Midbrain (tissue), 1 donor: ENCODE measurements at regions not wholly inside any gene's neighbourhood (a gene's known extent, or its start where the extent isn't known, plus 50 kb on each side); places are given as distances from the start of the nearest gene placed in this dataset.
A peak's percentile ranks its signal among the peaks of the same experiment; 100 is the strongest.
"Not testable (repeated sequence)": the region's sequence is repeated elsewhere in the genome, so short reads cannot be mapped to it uniquely, and the experiment has no call there.

Source experiments
- DNase-seq: peaks from one replicate; lab custom pipeline; 2025; lab: John Stamatoyannopoulos, UW

- DNase-seq: no peak
Measured at GRCh38 chr12:11539156-11539555, 110.3 kb upstream of the ETV6 start.

GRCh38 chr12:11540156-11540555 is 109.3 kb upstream of the ETV6 start:
- no peak for DNase-seq

GRCh38 chr12:11540615-11541310 is 108.7 kb upstream of the ETV6 start:
- no peak for DNase-seq

GRCh38 chr12:11542599-11542998 is 106.9 kb upstream of the ETV6 start:
- no peak for DNase-seq

- DNase-seq: no peak
Measured at GRCh38 chr12:11543457-11544158, 105.9 kb upstream of the ETV6 start.

GRCh38 chr12:11545484-11546330 is 103.8 kb upstream of the ETV6 start:
- DNase-seq: no peak

- not testable (repeated sequence) for DNase-seq
Measured at GRCh38 chr12:11546582-11547270, 102.7 kb upstream of the ETV6 start.

- DNase-seq: not testable (repeated sequence)
Measured at GRCh38 chr12:11547271-11547646, 102.2 kb upstream of the ETV6 start.

GRCh38 chr12:11549119-11549518 is 100.4 kb upstream of the ETV6 start:
- no peak for DNase-seq

- peak; percentile 51 for DNase-seq
Measured at GRCh38 chr12:11553871-11554533, 95.5 kb upstream of the ETV6 start.

- no peak for DNase-seq
Measured at GRCh38 chr12:11555195-11555594, 94.3 kb upstream of the ETV6 start.

GRCh38 chr12:11555743-11556625 is 93.5 kb upstream of the ETV6 start:
- no peak for DNase-seq

- DNase-seq: no peak
Measured at GRCh38 chr12:11556682-11557081, 92.8 kb upstream of the ETV6 start.

GRCh38 chr12:11559626-11560340 is 89.7 kb upstream of the ETV6 start:
- no peak for DNase-seq

GRCh38 chr12:11561411-11561810 is 88.1 kb upstream of the ETV6 start:
- no peak for DNase-seq

GRCh38 chr12:11563785-11564739 is 85.4 kb upstream of the ETV6 start:
- DNase-seq: no peak

- no peak for DNase-seq
Measured at GRCh38 chr12:11564984-11565651, 84.4 kb upstream of the ETV6 start.

- no peak for DNase-seq
Measured at GRCh38 chr12:11565752-11566151, 83.7 kb upstream of the ETV6 start.
